ENCODE measurements at regions not wholly inside any gene's neighbourhood (a gene's known extent, or its start where the extent isn't known, plus 50 kb on each side); places are given as distances from the start of the nearest gene placed in this dataset.

DNA sequence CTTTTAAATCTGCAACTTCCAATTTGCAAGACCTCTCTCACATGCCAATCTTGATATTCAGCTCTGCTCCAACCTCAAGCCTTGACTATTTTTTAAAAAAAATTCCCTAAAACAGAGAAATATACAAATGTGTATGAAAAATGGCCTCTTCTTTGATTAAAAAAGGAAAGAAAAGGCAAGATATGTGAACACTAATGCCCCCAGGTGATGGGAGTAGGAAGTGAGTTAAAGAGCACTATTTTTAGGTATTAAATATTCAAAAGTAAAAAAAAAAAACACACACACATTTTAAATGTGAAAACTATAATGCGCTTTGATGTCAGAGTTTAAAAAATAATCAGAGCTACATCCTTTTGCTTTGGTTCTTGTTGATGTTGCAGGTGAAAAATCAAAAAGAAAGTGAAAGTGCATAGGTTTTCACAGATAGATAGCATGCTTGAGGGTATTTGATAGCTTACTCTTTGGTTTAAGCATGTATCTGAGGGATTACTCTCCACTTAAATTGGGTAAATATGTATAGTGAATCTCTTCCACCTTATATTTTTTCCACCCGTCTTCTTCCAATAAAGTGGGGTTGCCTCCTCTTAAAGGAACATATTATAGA is 406.0 kb upstream of the POU3F3 start:
- TF ChIP-seq, protein P1, sequence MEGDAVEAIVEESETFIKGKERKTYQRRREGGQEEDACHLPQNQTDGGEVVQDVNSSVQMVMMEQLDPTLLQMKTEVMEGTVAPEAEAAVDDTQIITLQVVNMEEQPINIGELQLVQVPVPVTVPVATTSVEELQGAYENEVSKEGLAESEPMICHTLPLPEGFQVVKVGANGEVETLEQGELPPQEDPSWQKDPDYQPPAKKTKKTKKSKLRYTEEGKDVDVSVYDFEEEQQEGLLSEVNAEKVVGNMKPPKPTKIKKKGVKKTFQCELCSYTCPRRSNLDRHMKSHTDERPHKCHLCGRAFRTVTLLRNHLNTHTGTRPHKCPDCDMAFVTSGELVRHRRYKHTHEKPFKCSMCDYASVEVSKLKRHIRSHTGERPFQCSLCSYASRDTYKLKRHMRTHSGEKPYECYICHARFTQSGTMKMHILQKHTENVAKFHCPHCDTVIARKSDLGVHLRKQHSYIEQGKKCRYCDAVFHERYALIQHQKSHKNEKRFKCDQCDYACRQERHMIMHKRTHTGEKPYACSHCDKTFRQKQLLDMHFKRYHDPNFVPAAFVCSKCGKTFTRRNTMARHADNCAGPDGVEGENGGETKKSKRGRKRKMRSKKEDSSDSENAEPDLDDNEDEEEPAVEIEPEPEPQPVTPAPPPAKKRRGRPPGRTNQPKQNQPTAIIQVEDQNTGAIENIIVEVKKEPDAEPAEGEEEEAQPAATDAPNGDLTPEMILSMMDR (IDR thresholded peaks at IDR 0.05): no peak
- TF ChIP-seq SIN3A (IDR thresholded peaks at IDR 0.05; ENCODE audit: borderline replicate concordance, low read depth, low read length) (no peak), CHD2 (IDR thresholded peaks at IDR 0.05; ENCODE audit: low read length, partially characterized antibody) (no peak), FOXJ3 (CRISPR knock-in tag; IDR thresholded peaks at IDR 0.05) (no peak), RXRA (IDR thresholded peaks at IDR 0.05; ENCODE audit: borderline replicate concordance, low read depth) (no peak)
- TF ChIP-seq, protein P2, sequence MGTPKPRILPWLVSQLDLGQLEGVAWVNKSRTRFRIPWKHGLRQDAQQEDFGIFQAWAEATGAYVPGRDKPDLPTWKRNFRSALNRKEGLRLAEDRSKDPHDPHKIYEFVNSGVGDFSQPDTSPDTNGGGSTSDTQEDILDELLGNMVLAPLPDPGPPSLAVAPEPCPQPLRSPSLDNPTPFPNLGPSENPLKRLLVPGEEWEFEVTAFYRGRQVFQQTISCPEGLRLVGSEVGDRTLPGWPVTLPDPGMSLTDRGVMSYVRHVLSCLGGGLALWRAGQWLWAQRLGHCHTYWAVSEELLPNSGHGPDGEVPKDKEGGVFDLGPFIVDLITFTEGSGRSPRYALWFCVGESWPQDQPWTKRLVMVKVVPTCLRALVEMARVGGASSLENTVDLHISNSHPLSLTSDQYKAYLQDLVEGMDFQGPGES (IDR thresholded peaks at IDR 0.05; ENCODE audit: low read depth, low read length): no peak
- TF ChIP-seq, protein P3, sequence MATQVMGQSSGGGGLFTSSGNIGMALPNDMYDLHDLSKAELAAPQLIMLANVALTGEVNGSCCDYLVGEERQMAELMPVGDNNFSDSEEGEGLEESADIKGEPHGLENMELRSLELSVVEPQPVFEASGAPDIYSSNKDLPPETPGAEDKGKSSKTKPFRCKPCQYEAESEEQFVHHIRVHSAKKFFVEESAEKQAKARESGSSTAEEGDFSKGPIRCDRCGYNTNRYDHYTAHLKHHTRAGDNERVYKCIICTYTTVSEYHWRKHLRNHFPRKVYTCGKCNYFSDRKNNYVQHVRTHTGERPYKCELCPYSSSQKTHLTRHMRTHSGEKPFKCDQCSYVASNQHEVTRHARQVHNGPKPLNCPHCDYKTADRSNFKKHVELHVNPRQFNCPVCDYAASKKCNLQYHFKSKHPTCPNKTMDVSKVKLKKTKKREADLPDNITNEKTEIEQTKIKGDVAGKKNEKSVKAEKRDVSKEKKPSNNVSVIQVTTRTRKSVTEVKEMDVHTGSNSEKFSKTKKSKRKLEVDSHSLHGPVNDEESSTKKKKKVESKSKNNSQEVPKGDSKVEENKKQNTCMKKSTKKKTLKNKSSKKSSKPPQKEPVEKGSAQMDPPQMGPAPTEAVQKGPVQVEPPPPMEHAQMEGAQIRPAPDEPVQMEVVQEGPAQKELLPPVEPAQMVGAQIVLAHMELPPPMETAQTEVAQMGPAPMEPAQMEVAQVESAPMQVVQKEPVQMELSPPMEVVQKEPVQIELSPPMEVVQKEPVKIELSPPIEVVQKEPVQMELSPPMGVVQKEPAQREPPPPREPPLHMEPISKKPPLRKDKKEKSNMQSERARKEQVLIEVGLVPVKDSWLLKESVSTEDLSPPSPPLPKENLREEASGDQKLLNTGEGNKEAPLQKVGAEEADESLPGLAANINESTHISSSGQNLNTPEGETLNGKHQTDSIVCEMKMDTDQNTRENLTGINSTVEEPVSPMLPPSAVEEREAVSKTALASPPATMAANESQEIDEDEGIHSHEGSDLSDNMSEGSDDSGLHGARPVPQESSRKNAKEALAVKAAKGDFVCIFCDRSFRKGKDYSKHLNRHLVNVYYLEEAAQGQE (IDR thresholded peaks at IDR 0.05; ENCODE audit: low read depth, low read length): no peak
